ENCODE measurements at regions not wholly inside any gene's neighbourhood (a gene's known extent, or its start where the extent isn't known, plus 50 kb on each side); places are given as distances from the start of the nearest gene placed in this dataset.

- TF ChIP-seq CTCF (IDR thresholded peaks at IDR 0.05) = no peak
- no peak for TF ChIP-seq EZH2 (IDR thresholded peaks at IDR 0.05)
Measured at GRCh38 chr4:187171706-187172339, 448.2 kb upstream of the FAT1 start.

All from neural progenitor cell (in vitro differentiated cells).